Lower leg skin (tissue), 4 donors: ENCODE measurements at regions not wholly inside any gene's neighbourhood (a gene's known extent, or its start where the extent isn't known, plus 50 kb on each side); places are given as distances from the start of the nearest gene placed in this dataset.

Experiments used
- DNase-seq, 2 donors: peaks; one replicate each; pipeline ENCODE4 v3.0.0-alpha.2; 2019; ENCODE audit warnings: low spot score in 2 of 2
- H3K4me3 ChIP-seq: fragments of 200-600 bp; sonication (generic); 2 replicates; pipeline ENCODE4 v1.5.1; 2017; ENCODE audit warnings: mild to moderate bottlenecking, low read depth; ENCODE audit not compliant: poor library complexity, severe bottlenecking
- POLR2A ChIP-seq, 2 donors: fragments of 450-650 bp; IDR thresholded peaks; one replicate each; pipeline ENCODE4 v1.6.1; 2016 to 2017; ENCODE audit warnings: antibody characterized with exemption in 2 of 2, mild to moderate bottlenecking in 1 of 2, moderate library complexity in 1 of 2
- WGBS, 2 donors: methylation state at CpG; one replicate each; pipeline ENCODE4 v1.1.5; 2018; 5-methylcytosine and 5-hydroxymethylcytosine counted together
- intact Hi-C: fragments of 100-400 bp; cut with DNase I; formaldehyde crosslinking; loops from one replicate; pipeline ENCODE4 v1.15.0; 2023; ENCODE audit warnings: low total_unique reads
- TF ChIP-seq, protein P1 (sequence below), 3 donors: fragments of 450-650 bp; IDR thresholded peaks; one replicate each; pipeline ENCODE4 v1.5.1; 2016; ENCODE audit warnings: antibody characterized with exemption in 3 of 3, mild to moderate bottlenecking in 3 of 3, moderate library complexity in 2 of 3

GRCh38 chr1:83548311-83548710, 450.6 kb downstream of the TTLL7 start:
- intact Hi-C loops: no loop called here
- H3K4me3 ChIP-seq: no peak overlapping the region
- 100% methylated on average over 1 of the region's 1 CpG for WGBS, 2 donors
- TF ChIP-seq, protein P1, sequence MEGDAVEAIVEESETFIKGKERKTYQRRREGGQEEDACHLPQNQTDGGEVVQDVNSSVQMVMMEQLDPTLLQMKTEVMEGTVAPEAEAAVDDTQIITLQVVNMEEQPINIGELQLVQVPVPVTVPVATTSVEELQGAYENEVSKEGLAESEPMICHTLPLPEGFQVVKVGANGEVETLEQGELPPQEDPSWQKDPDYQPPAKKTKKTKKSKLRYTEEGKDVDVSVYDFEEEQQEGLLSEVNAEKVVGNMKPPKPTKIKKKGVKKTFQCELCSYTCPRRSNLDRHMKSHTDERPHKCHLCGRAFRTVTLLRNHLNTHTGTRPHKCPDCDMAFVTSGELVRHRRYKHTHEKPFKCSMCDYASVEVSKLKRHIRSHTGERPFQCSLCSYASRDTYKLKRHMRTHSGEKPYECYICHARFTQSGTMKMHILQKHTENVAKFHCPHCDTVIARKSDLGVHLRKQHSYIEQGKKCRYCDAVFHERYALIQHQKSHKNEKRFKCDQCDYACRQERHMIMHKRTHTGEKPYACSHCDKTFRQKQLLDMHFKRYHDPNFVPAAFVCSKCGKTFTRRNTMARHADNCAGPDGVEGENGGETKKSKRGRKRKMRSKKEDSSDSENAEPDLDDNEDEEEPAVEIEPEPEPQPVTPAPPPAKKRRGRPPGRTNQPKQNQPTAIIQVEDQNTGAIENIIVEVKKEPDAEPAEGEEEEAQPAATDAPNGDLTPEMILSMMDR (IDR thresholded peaks at IDR 0.05): no peak
- no peak for TF ChIP-seq POLR2A (IDR thresholded peaks at IDR 0.05)
- no peak for DNase-seq

- WGBS, 2 donors: 85% methylated on average over 6 of the region's 6 CpGs
- TF ChIP-seq, protein P1 (IDR thresholded peaks at IDR 0.05): no peak
- TF ChIP-seq POLR2A (IDR thresholded peaks at IDR 0.05): no peak
These were observed 451.0 kb downstream of the TTLL7 start for GRCh38 chr1:83547901-83548300.

GRCh38 chr1:83546874-83547273, 452.1 kb downstream of the TTLL7 start:
- no peak for DNase-seq

More at GRCh38 chr1:83547901-83548300, 451.0 kb downstream of the TTLL7 start:
- no peak for DNase-seq
- intact Hi-C loops: no loop called here
- no peak overlapping the region for H3K4me3 ChIP-seq

GRCh38 chr1:83545066-83545862, 453.7 kb downstream of the TTLL7 start:
- WGBS, 2 donors: 69 to 72% methylated on average over 5 of the region's 5 CpGs
- no peak for TF ChIP-seq POLR2A (IDR thresholded peaks at IDR 0.05)
- TF ChIP-seq, protein P1 (IDR thresholded peaks at IDR 0.05): no peak
- intact Hi-C loops: no loop called here
- DNase-seq: no peak
- H3K4me3 ChIP-seq: no peak overlapping the region

More at GRCh38 chr1:83546874-83547273, 452.1 kb downstream of the TTLL7 start:
- TF ChIP-seq, protein P1 (IDR thresholded peaks at IDR 0.05): no peak
- TF ChIP-seq POLR2A (IDR thresholded peaks at IDR 0.05): no peak
- intact Hi-C loops: no loop called here
- WGBS, 2 donors: 15 to 31% methylated on average over 1 of the region's 1 CpG
- no peak overlapping the region for H3K4me3 ChIP-seq

- no peak overlapping the region for H3K4me3 ChIP-seq
- DNase-seq: no peak
- TF ChIP-seq POLR2A (IDR thresholded peaks at IDR 0.05): no peak
- TF ChIP-seq, protein P1 (IDR thresholded peaks at IDR 0.05): no peak
- WGBS, 2 donors: 49 to 57% methylated on average over 3 of the region's 3 CpGs
- intact Hi-C loops: no loop called here
These were observed 455.5 kb downstream of the TTLL7 start for GRCh38 chr1:83543222-83543973.
